DMS53 treated with DMSO at 0.1 percent for 48 hours (cell line): ENCODE measurements at regions not wholly inside any gene's neighbourhood (a gene's known extent, or its start where the extent isn't known, plus 50 kb on each side); places are given as distances from the start of the nearest gene placed in this dataset.
"Not testable (repeated sequence)": the region's sequence is repeated elsewhere in the genome, so short reads cannot be mapped to it uniquely, and the experiment has no call there.

Experiments used
- DNase-seq: peaks from one replicate; lab custom pipeline; 2025; ENCODE audit not compliant: unreplicated experiment; lab: John Stamatoyannopoulos, UW

DNA sequence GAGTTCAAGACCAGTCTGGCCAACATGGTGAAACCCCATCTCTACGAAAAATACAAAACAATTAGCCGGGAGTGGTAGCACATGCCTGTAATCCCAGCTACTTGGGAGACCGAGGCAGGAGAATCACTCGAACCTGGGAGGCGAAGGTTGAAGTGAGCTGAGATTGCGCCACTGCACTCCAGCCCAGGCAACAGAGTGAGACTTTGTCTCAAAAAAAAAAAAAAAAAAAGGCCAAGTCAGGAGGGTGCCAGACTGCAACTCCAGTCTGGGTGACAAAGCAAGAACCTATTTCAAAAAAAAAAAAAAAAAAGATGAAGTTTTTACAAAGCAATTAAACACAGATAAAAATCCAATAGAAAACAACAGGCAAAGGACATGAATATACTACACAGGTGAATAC is 59.1 kb upstream of the NOTCH2NLA start:
- DNase-seq: not testable (repeated sequence)

GRCh38 chr1:146284760-146285159 is 55.9 kb upstream of the NOTCH2NLA start:
- DNase-seq: not testable (repeated sequence)

GRCh38 chr1:146283527-146283880 is 54.7 kb upstream of the NOTCH2NLA start:
- not testable (repeated sequence) for DNase-seq

- DNase-seq: not testable (repeated sequence)
Measured at GRCh38 chr1:146282807-146283526, 54.1 kb upstream of the NOTCH2NLA start.

- not testable (repeated sequence) for DNase-seq
Measured at GRCh38 chr1:146281522-146281921, 52.7 kb upstream of the NOTCH2NLA start.

GRCh38 chr1:146278758-146279157 is 49.9 kb upstream of the NOTCH2NLA start:
- DNase-seq: not testable (repeated sequence)
